DND-41 (cell line): ENCODE measurements at regions not wholly inside any gene's neighbourhood (a gene's known extent, or its start where the extent isn't known, plus 50 kb on each side); places are given as distances from the start of the nearest gene placed in this dataset.

Experiments used
- ATAC-seq: fragments of 200-7000 bp; cut with Tn5 transposase; 3 replicates; pipeline ENCODE4 v1.9.1; 2021; ENCODE audit warnings: low read depth; ENCODE audit not compliant: insufficient read depth
- DNase-seq: peaks from one replicate; pipeline ENCODE4 v3.0.0-alpha.2; 2020
- H2AFZ ChIP-seq: 2 replicates; pipeline ENCODE4 v1.6.0; 2012; ENCODE audit warnings: low read depth, low read length
- H3K27ac ChIP-seq: 2 replicates; pipeline ENCODE4 v1.5.1; 2012; ENCODE audit warnings: low read length, inconsistent platforms
- H3K27me3 ChIP-seq: fragments of 200-600 bp; sonication (generic); 2 replicates; pipeline ENCODE4 v1.6.0; 2012; ENCODE audit warnings: low read length, mild to moderate bottlenecking, inconsistent platforms; ENCODE audit not compliant: insufficient read depth, poor library complexity
- H3K36me3 ChIP-seq: 2 replicates; pipeline ENCODE4 v1.5.1; 2012; ENCODE audit warnings: low read length, inconsistent platforms; ENCODE audit not compliant: insufficient read depth
- H3K4me1 ChIP-seq: 2 replicates; pipeline ENCODE4 v1.5.1; 2012; ENCODE audit warnings: mild to moderate bottlenecking, low read length; ENCODE audit not compliant: insufficient read depth
- H3K4me2 ChIP-seq: 2 replicates; pipeline ENCODE4 v1.6.0; 2012; ENCODE audit warnings: mild to moderate bottlenecking, moderate library complexity, low read length, inconsistent platforms; ENCODE audit not compliant: insufficient read depth
- H3K4me3 ChIP-seq, 2 experiments: fragments of 200-600 bp in 1 of 2; shearing (Covaris generic) in 1 of 2; 2 replicates each; pipeline ENCODE4 v1.5.1; 2012 to 2016; ENCODE audit warnings: inconsistent platforms in 2 of 2, low read length in 2 of 2, mild to moderate bottlenecking in 2 of 2, low read depth in 1 of 2, moderate library complexity in 1 of 2
- H3K79me2 ChIP-seq: 2 replicates; pipeline ENCODE4 v1.6.0; 2012; ENCODE audit warnings: low read length, inconsistent platforms; ENCODE audit not compliant: insufficient read depth
- H3K9ac ChIP-seq: 2 replicates; pipeline ENCODE4 v1.6.0; 2012; ENCODE audit warnings: low read depth, mild to moderate bottlenecking, inconsistent platforms, low read length, moderate library complexity
- H3K9me3 ChIP-seq: 2 replicates; pipeline ENCODE4 v1.5.1; 2012; ENCODE audit warnings: low read length, moderate library complexity, mild to moderate bottlenecking, inconsistent platforms; ENCODE audit not compliant: insufficient read depth, severe bottlenecking
- H4K20me1 ChIP-seq: 2 replicates; pipeline ENCODE4 v1.6.0; 2012; ENCODE audit warnings: low read length; ENCODE audit not compliant: insufficient read depth
- EZH2 ChIP-seq: IDR thresholded peaks from 3 replicates; pipeline ENCODE4 v1.6.1; 2012; ENCODE audit warnings: borderline replicate concordance, low read depth, mild to moderate bottlenecking, moderate library complexity, low read length, inconsistent platforms; ENCODE audit not compliant: severe bottlenecking
- TF ChIP-seq, protein P1 (sequence below): IDR thresholded peaks from 2 replicates; pipeline ENCODE4 v1.5.1; 2012; ENCODE audit warnings: borderline replicate concordance, low read length, moderate library complexity, mild to moderate bottlenecking; ENCODE audit not compliant: poor library complexity, severe bottlenecking; ENCODE audit errors: extremely low read depth

DNA sequence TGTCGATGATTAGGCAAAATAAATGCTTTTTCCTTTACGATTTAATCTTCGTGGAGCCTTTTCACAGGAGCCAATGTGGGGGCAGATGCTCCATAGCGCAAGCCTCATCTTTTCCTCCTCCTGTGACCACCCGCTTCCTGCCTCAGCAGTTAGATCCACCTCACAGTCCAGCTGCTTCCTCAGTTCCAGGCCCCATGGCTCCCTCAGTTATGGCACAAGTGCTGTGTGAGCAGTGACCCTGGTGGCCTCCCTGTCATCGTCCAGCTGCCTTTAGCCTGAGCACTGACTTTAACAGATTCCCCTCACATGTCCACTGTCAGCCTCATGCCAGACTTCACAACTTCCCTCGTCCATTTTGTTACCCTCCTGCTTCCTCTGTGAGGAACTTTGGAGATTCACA is 424.6 kb upstream of the GBE1 start:
- Histone ChIP-seq H3K36me3 (no peaks in the 10 kb centered on the region), H3K27me3 (no peaks in the 10 kb centered on the region), H3K4me2 (no peak overlapping the region), H3K4me3 (no peak overlapping the region), H3K4me1 (peaks cover 12% of the 10 kb centered on the region), H2AFZ (no peak overlapping the region), H3K9ac (no peak overlapping the region), H4K20me1 (no peaks in the 10 kb centered on the region), H3K79me2 (no peaks in the 10 kb centered on the region), H3K27ac (no peak overlapping the region), H3K9me3 (peaks cover 4% of the 10 kb centered on the region)
- TF ChIP-seq, protein P1, sequence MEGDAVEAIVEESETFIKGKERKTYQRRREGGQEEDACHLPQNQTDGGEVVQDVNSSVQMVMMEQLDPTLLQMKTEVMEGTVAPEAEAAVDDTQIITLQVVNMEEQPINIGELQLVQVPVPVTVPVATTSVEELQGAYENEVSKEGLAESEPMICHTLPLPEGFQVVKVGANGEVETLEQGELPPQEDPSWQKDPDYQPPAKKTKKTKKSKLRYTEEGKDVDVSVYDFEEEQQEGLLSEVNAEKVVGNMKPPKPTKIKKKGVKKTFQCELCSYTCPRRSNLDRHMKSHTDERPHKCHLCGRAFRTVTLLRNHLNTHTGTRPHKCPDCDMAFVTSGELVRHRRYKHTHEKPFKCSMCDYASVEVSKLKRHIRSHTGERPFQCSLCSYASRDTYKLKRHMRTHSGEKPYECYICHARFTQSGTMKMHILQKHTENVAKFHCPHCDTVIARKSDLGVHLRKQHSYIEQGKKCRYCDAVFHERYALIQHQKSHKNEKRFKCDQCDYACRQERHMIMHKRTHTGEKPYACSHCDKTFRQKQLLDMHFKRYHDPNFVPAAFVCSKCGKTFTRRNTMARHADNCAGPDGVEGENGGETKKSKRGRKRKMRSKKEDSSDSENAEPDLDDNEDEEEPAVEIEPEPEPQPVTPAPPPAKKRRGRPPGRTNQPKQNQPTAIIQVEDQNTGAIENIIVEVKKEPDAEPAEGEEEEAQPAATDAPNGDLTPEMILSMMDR = no peak
- no peak for TF ChIP-seq EZH2
- DNase-seq (no peak), ATAC-seq (peak; percentile 48; the same call in 1 of the 3 replicates)

DNA sequence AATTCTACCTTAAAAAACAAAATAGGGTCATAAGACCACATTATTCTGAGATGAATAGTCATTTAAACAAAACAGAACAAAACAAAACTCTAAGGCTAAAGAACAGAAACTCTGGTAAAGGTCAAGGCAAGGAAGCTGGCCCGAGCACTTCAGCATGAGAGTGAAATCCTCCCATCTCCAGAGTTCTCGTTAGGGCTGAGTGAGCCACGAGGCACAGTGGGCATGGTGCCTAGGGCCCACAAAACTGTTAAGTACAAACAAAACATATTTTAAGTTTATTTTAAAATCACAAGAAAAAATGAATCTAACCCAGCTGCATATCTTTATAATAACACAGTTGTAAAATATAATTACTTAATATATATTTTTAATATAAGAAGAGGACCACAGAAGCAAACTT is 417.8 kb upstream of the GBE1 start:
- H3K9me3 ChIP-seq = no peaks in the 10 kb centered on the region
- H3K79me2 ChIP-seq = no peaks in the 10 kb centered on the region
- H3K4me3 ChIP-seq = no peak overlapping the region
- no peak overlapping the region for H3K27ac ChIP-seq
- no peak for TF ChIP-seq EZH2
- TF ChIP-seq, protein P1 = no peak
- no peak for ATAC-seq
- no peaks in the 10 kb centered on the region for H3K27me3 ChIP-seq
- H3K4me2 ChIP-seq = no peak overlapping the region
- no peaks in the 10 kb centered on the region for H4K20me1 ChIP-seq
- H3K36me3 ChIP-seq = no peaks in the 10 kb centered on the region
- DNase-seq = no peak
- H3K9ac ChIP-seq = no peak overlapping the region
- no peak overlapping the region for H2AFZ ChIP-seq
- peaks cover 12% of the 10 kb centered on the region for H3K4me1 ChIP-seq

DNA sequence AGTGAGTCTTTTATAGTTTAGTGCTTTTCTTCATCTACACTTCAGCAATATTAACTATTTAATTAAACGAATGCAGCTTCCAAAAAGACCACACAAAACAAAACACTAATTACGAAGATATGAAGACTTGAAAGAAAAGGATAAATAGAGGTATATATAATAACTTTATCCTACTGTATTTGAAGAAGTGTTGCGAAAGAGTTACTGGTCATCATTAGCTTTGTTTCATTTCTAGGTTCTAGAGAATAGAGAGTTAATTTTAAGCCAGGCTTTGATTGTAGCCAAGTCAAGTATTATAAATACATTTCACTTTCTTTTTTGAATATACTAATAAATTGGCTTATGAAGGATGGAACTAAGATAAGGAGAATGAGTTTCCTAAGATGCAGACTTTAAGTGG is 416.8 kb upstream of the GBE1 start:
- ATAC-seq (no peak), DNase-seq (no peak)
- Histone ChIP-seq H3K4me2 (no peak overlapping the region), H3K27ac (no peak overlapping the region), H3K27me3 (no peaks in the 10 kb centered on the region), H4K20me1 (no peaks in the 10 kb centered on the region), H3K9ac (no peak overlapping the region), H3K4me3 (no peak overlapping the region), H3K79me2 (no peaks in the 10 kb centered on the region), H3K4me1 (peaks cover 12% of the 10 kb centered on the region), H3K9me3 (no peaks in the 10 kb centered on the region), H2AFZ (no peak overlapping the region), H3K36me3 (no peaks in the 10 kb centered on the region)
- TF ChIP-seq EZH2 = no peak
- TF ChIP-seq, protein P1 = no peak

DNA sequence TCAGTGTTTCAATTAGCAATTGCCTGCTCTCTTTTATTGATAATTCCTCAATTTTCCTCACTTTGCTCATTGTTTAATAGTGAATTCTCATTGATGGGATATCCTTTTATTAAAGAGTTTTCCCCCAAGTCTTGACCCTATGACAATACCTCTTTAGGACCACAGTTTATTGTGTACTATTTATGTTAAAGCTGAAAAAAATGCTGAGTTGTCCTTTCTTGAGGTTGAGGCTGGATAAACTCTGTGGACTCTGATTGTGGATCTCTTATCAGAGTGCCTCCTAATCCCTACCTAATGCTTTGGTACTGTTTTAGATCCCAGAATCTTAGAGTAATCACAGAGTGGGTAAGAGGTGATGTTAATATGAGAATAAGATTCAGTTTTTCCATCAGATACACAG is 416.3 kb upstream of the GBE1 start:
- Histone ChIP-seq H3K9me3 (no peaks in the 10 kb centered on the region), H3K4me2 (no peak overlapping the region), H3K27ac (no peak overlapping the region), H3K36me3 (no peaks in the 10 kb centered on the region), H2AFZ (no peak overlapping the region), H3K4me1 (peaks cover 12% of the 10 kb centered on the region), H3K27me3 (no peaks in the 10 kb centered on the region), H3K4me3 (no peak overlapping the region), H3K79me2 (no peaks in the 10 kb centered on the region), H3K9ac (no peak overlapping the region), H4K20me1 (no peaks in the 10 kb centered on the region)
- no peak for TF ChIP-seq EZH2
- TF ChIP-seq, protein P1 = no peak
- ATAC-seq (no peak), DNase-seq (no peak)
